ENCODE measurements at regions not wholly inside any gene's neighbourhood (a gene's known extent, or its start where the extent isn't known, plus 50 kb on each side); places are given as distances from the start of the nearest gene placed in this dataset.

DNA sequence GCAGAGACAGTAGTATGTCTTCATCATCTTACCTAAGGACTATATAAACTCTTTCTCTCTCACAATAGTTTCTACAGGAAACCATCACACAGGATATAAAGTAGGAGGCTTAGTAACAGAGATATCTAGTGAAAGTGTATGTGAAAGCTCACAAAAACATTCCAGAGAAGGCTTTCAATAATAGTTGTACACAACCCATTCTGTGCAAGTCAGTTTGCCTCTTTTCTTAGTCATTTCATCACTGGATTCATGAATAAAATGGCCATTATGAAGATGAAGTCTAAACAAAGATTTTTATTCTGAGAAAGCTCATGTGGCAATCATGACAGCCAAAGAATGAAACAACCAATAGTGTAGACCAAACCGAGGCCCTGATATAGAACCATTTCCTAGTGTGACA is 178.8 kb downstream of the GNAT3 start:
- DNase-seq (ENCODE audit: low read depth) = no peak
- TF ChIP-seq, protein P1, sequence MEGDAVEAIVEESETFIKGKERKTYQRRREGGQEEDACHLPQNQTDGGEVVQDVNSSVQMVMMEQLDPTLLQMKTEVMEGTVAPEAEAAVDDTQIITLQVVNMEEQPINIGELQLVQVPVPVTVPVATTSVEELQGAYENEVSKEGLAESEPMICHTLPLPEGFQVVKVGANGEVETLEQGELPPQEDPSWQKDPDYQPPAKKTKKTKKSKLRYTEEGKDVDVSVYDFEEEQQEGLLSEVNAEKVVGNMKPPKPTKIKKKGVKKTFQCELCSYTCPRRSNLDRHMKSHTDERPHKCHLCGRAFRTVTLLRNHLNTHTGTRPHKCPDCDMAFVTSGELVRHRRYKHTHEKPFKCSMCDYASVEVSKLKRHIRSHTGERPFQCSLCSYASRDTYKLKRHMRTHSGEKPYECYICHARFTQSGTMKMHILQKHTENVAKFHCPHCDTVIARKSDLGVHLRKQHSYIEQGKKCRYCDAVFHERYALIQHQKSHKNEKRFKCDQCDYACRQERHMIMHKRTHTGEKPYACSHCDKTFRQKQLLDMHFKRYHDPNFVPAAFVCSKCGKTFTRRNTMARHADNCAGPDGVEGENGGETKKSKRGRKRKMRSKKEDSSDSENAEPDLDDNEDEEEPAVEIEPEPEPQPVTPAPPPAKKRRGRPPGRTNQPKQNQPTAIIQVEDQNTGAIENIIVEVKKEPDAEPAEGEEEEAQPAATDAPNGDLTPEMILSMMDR (conservative IDR thresholded peaks at IDR 0.05; ENCODE audit: low read depth, low read length) = no peak
- H3K4me3 ChIP-seq (ENCODE audit: low read depth, low read length) = no peak overlapping the region

DNA sequence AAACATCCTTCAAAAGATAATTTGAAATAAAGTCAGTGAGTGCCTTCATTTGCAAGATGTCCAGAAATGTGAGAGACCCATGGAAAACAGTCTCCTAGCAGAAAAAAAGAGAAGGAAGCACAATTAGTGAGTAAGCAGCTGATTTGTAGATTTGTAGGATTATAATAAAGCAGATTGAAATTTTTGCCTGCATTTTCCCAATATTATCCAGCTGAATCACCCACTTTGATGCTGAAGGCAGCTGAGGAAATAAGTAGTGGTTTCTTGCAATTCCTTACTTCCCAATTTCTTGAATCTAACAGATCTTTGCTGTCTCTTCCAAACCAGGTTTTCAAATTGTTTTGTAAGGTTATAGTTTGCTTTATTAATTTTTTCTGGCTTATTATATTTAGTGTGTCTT is 181.4 kb downstream of the GNAT3 start:
- DNase-seq (ENCODE audit: low read depth) = no peak

DNA sequence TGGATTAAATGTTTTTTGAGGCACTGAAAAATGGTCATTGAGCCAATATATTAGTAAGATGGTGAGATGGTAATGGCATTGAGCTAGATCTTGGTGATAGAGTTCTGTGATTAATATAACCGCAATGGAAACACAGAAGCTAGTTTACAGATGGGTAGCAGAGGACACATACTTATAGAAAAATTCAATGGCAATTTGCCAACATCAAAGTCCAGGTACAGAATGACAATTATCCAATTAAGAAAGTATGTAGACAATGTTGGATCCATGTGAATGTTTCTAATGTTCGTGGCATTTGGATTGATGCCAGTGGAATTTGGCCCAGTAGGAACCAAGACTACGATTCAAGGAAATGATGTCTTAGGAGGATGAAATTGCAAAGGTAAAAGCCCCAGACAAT is 187.8 kb downstream of the GNAT3 start:
- H3K4me3 ChIP-seq (ENCODE audit: low read depth, low read length) = no peak overlapping the region
- DNase-seq (ENCODE audit: low read depth) = peak; percentile 86
- TF ChIP-seq, protein P1 (conservative IDR thresholded peaks at IDR 0.05; ENCODE audit: low read depth, low read length) = no peak

More for the DNA sequence above, 181.4 kb downstream of the GNAT3 start:
- TF ChIP-seq, protein P1 (conservative IDR thresholded peaks at IDR 0.05; ENCODE audit: low read depth, low read length) = no peak
- no peak overlapping the region for H3K4me3 ChIP-seq (ENCODE audit: low read depth, low read length)

GRCh38 chr7:80319461-80319860 is 184.8 kb downstream of the GNAI1 start:
- TF ChIP-seq, protein P1 (conservative IDR thresholded peaks at IDR 0.05; ENCODE audit: low read depth, low read length) = no peak
- no peak overlapping the region for H3K4me3 ChIP-seq (ENCODE audit: low read depth, low read length)
- no peak for DNase-seq (ENCODE audit: low read depth)

GRCh38 chr7:80318081-80318480 is 183.4 kb downstream of the GNAI1 start:
- TF ChIP-seq, protein P1 (conservative IDR thresholded peaks at IDR 0.05; ENCODE audit: low read depth, low read length) = no peak
- no peak overlapping the region for H3K4me3 ChIP-seq (ENCODE audit: low read depth, low read length)
- no peak for DNase-seq (ENCODE audit: low read depth)

DNA sequence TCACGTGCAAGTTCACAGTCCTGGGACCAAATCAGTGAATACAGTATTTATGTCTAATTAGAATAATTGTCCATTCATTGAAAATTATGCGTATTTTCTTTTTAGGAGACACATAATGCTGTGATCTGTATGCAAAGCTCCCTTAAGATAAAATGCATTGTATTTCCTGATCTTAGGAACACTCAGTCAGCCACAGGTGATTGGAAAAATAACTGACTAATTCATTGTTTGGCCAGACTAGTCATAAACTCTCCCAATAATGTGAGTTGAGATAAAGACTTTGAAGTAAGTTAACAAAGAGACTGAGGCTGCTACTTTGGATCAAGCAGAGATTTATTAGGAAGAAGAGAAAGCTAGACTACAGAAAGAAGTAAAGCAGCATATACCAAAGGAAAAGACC is 182.2 kb downstream of the GNAI1 start:
- DNase-seq (ENCODE audit: low read depth) = no peak
- H3K4me3 ChIP-seq (ENCODE audit: low read depth, low read length) = no peak overlapping the region
- TF ChIP-seq, protein P1 (conservative IDR thresholded peaks at IDR 0.05; ENCODE audit: low read depth, low read length) = no peak

- DNase-seq (ENCODE audit: low read depth) = no peak
- H3K4me3 ChIP-seq (ENCODE audit: low read depth, low read length) = no peak overlapping the region
- TF ChIP-seq, protein P1 (conservative IDR thresholded peaks at IDR 0.05; ENCODE audit: low read depth, low read length) = no peak
Measured at GRCh38 chr7:80313716-80314115, 179.1 kb downstream of the GNAI1 start.
